ENCODE measurements at regions not wholly inside any gene's neighbourhood (a gene's known extent, or its start where the extent isn't known, plus 50 kb on each side); places are given as distances from the start of the nearest gene placed in this dataset.

GRCh38 chr6:104118274-104118673 is 741.4 kb downstream of the HACE1 start:
- TF ChIP-seq CTCF (IDR thresholded peaks at IDR 0.05) (no peak), POLR2A (IDR thresholded peaks at IDR 0.05) (no peak)
